Activated CD8-positive, alpha-beta T cell treated with anti-CD3 and anti-CD28 coated beads, Interleukin-2, amount 10 ng/mL, durations not matched to agents 7 days and 5 days (primary cell): ENCODE measurements at regions not wholly inside any gene's neighbourhood (a gene's known extent, or its start where the extent isn't known, plus 50 kb on each side); places are given as distances from the start of the nearest gene placed in this dataset.

Experiments
- ATAC-seq: fragments of 150-1000 bp; cut with Tn5 transposase; one replicate; pipeline ENCODE4 v1.10.0; 2021; ENCODE audit warnings: moderate library complexity
- CTCF ChIA-PET: fragments of 350-600 bp; sonication (Branson Sonifier 250); formaldehyde crosslinking; loops from one replicate; lab custom pipeline; 2021; ENCODE audit warnings: antibody characterized with exemption; lab: Charles Lee
- POLR2A ChIA-PET: fragments of 350-600 bp; sonication (Branson Sonifier 250); formaldehyde crosslinking; loops from one replicate; lab custom pipeline; 2021; ENCODE audit warnings: antibody characterized with exemption; lab: Charles Lee
- DNase-seq: peaks from one replicate; pipeline ENCODE4 v3.0.0-alpha.2; 2020
- H3K27ac Mint-ChIP-seq: one replicate; pipeline ENCODE4 v1.8.0; 2021; ENCODE audit warnings: mild to moderate bottlenecking, mixed read lengths
- H3K27me3 Mint-ChIP-seq: one replicate; pipeline ENCODE4 v1.8.0; 2021; ENCODE audit warnings: low read depth, mixed read lengths
- H3K36me3 Mint-ChIP-seq: one replicate; pipeline ENCODE4 v1.8.0; 2021; ENCODE audit warnings: low read depth, mixed read lengths
- H3K4me1 Mint-ChIP-seq: one replicate; pipeline ENCODE4 v1.8.0; 2021; ENCODE audit warnings: low read depth, mixed read lengths
- H3K4me3 Mint-ChIP-seq: one replicate; pipeline ENCODE4 v1.8.0; 2021; ENCODE audit warnings: mild to moderate bottlenecking, mixed read lengths
- H3K9me3 Mint-ChIP-seq: one replicate; pipeline ENCODE4 v1.8.0; 2022; ENCODE audit warnings: mixed read lengths; ENCODE audit not compliant: insufficient read depth

GRCh38 chr2:226364217-226364616, 435.4 kb downstream of the IRS1 start:
- ATAC-seq (no peak), DNase-seq (no peak)
- H3K4me1 Mint-ChIP-seq = no peaks in the 10 kb centered on the region
- CTCF ChIA-PET = no interaction called here
- POLR2A ChIA-PET = no interaction called here
- H3K4me3 Mint-ChIP-seq = no peak overlapping the region
- H3K27me3 Mint-ChIP-seq = no peaks in the 10 kb centered on the region
- no peak overlapping the region for H3K27ac Mint-ChIP-seq
- no peaks in the 10 kb centered on the region for H3K9me3 Mint-ChIP-seq
- no peaks in the 10 kb centered on the region for H3K36me3 Mint-ChIP-seq

GRCh38 chr2:226362980-226363379, 436.6 kb downstream of the IRS1 start:
- Mint-ChIP-seq H3K4me3 (no peak overlapping the region), H3K36me3 (no peaks in the 10 kb centered on the region), H3K27me3 (no peaks in the 10 kb centered on the region), H3K9me3 (no peaks in the 10 kb centered on the region), H3K27ac (no peak overlapping the region), H3K4me1 (no peaks in the 10 kb centered on the region)
- ChIA-PET CTCF (no interaction called here), POLR2A (no interaction called here)
- DNase-seq = no peak
- no peak for ATAC-seq

- H3K9me3 Mint-ChIP-seq = no peaks in the 10 kb centered on the region
- no peak overlapping the region for H3K4me3 Mint-ChIP-seq
- DNase-seq (no peak), ATAC-seq (no peak)
- H3K27me3 Mint-ChIP-seq = peaks cover 1% of the 10 kb centered on the region
- POLR2A ChIA-PET = no interaction called here
- CTCF ChIA-PET = no interaction called here
- H3K27ac Mint-ChIP-seq = no peak overlapping the region
- H3K4me1 Mint-ChIP-seq = no peaks in the 10 kb centered on the region
- no peaks in the 10 kb centered on the region for H3K36me3 Mint-ChIP-seq
These were observed 439.0 kb downstream of the IRS1 start for GRCh38 chr2:226360658-226361057.

GRCh38 chr2:226358688-226359087, 440.9 kb downstream of the IRS1 start:
- H3K4me3 Mint-ChIP-seq = no peak overlapping the region
- ATAC-seq (no peak), DNase-seq (no peak)
- H3K9me3 Mint-ChIP-seq = no peaks in the 10 kb centered on the region
- no peaks in the 10 kb centered on the region for H3K36me3 Mint-ChIP-seq
- no peaks in the 10 kb centered on the region for H3K4me1 Mint-ChIP-seq
- ChIA-PET POLR2A (no interaction called here), CTCF (interaction anchor here (1.9 kb wide), 1 partner anchor 16 kb away, joined by 4 read pairs; no protein-coding TSS in a partner anchor)
- H3K27ac Mint-ChIP-seq = no peak overlapping the region
- H3K27me3 Mint-ChIP-seq = peaks cover 5% of the 10 kb centered on the region

- ATAC-seq (no peak), DNase-seq (no peak)
- Mint-ChIP-seq H3K27me3 (peaks cover 5% of the 10 kb centered on the region), H3K4me3 (no peak overlapping the region), H3K36me3 (no peaks in the 10 kb centered on the region), H3K9me3 (no peaks in the 10 kb centered on the region), H3K27ac (no peak overlapping the region), H3K4me1 (no peaks in the 10 kb centered on the region)
- CTCF ChIA-PET = interaction anchor here (1.9 kb wide), 1 partner anchor 17 kb away, joined by 4 read pairs; no protein-coding TSS in a partner anchor
- POLR2A ChIA-PET = no interaction called here
These were observed 441.8 kb downstream of the IRS1 start for GRCh38 chr2:226357816-226358215.

- peaks cover 5% of the 10 kb centered on the region for H3K27me3 Mint-ChIP-seq
- no peak overlapping the region for H3K4me3 Mint-ChIP-seq
- H3K9me3 Mint-ChIP-seq = no peaks in the 10 kb centered on the region
- no peak overlapping the region for H3K27ac Mint-ChIP-seq
- H3K36me3 Mint-ChIP-seq = no peaks in the 10 kb centered on the region
- no peaks in the 10 kb centered on the region for H3K4me1 Mint-ChIP-seq
- DNase-seq = no peak
- ChIA-PET CTCF (no interaction called here), POLR2A (no interaction called here)
- ATAC-seq = no peak
These were observed 444.0 kb downstream of the IRS1 start for GRCh38 chr2:226355600-226355999.

- H3K27ac Mint-ChIP-seq = no peak overlapping the region
- POLR2A ChIA-PET = no interaction called here
- no peak for ATAC-seq
These were observed 445.2 kb downstream of the IRS1 start for GRCh38 chr2:226354434-226354833.

GRCh38 chr2:226352941-226353560, 446.6 kb downstream of the IRS1 start:
- no peaks in the 10 kb centered on the region for H3K9me3 Mint-ChIP-seq
- DNase-seq (no peak), ATAC-seq (no peak)
- no peaks in the 10 kb centered on the region for H3K36me3 Mint-ChIP-seq
- CTCF ChIA-PET = no interaction called here
- no peak overlapping the region for H3K27ac Mint-ChIP-seq
- no peaks in the 10 kb centered on the region for H3K4me1 Mint-ChIP-seq
- POLR2A ChIA-PET = no interaction called here
- peaks cover 5% of the 10 kb centered on the region for H3K27me3 Mint-ChIP-seq
- H3K4me3 Mint-ChIP-seq = no peak overlapping the region

More at GRCh38 chr2:226354434-226354833, 445.2 kb downstream of the IRS1 start:
- no peaks in the 10 kb centered on the region for H3K9me3 Mint-ChIP-seq
- no peaks in the 10 kb centered on the region for H3K4me1 Mint-ChIP-seq
- no peaks in the 10 kb centered on the region for H3K36me3 Mint-ChIP-seq
- H3K27me3 Mint-ChIP-seq = peaks cover 5% of the 10 kb centered on the region
- CTCF ChIA-PET = no interaction called here
- no peak for DNase-seq
- no peak overlapping the region for H3K4me3 Mint-ChIP-seq

GRCh38 chr2:226351711-226352110, 447.9 kb downstream of the IRS1 start:
- Mint-ChIP-seq H3K27me3 (peaks cover 5% of the 10 kb centered on the region), H3K9me3 (no peaks in the 10 kb centered on the region), H3K27ac (no peak overlapping the region), H3K36me3 (no peaks in the 10 kb centered on the region), H3K4me1 (no peaks in the 10 kb centered on the region), H3K4me3 (no peak overlapping the region)
- ATAC-seq = no peak
- no peak for DNase-seq
- ChIA-PET POLR2A (no interaction called here), CTCF (no interaction called here)

GRCh38 chr2:226339616-226340015, 460.0 kb downstream of the IRS1 start:
- ChIA-PET CTCF (no interaction called here), POLR2A (no interaction called here)
- ATAC-seq = no peak
- no peak overlapping the region for H3K27ac Mint-ChIP-seq
- H3K4me1 Mint-ChIP-seq = no peaks in the 10 kb centered on the region
- H3K9me3 Mint-ChIP-seq = no peaks in the 10 kb centered on the region
- H3K4me3 Mint-ChIP-seq = no peak overlapping the region
- peaks cover 7% of the 10 kb centered on the region for H3K27me3 Mint-ChIP-seq
- no peak for DNase-seq
- no peaks in the 10 kb centered on the region for H3K36me3 Mint-ChIP-seq

GRCh38 chr2:226338825-226339224, 460.8 kb downstream of the IRS1 start:
- ATAC-seq (no peak), DNase-seq (no peak)
- ChIA-PET POLR2A (no interaction called here), CTCF (no interaction called here)
- Mint-ChIP-seq H3K27ac (no peak overlapping the region), H3K27me3 (peaks cover 7% of the 10 kb centered on the region), H3K4me1 (no peaks in the 10 kb centered on the region), H3K4me3 (no peak overlapping the region), H3K9me3 (no peaks in the 10 kb centered on the region), H3K36me3 (no peaks in the 10 kb centered on the region)

GRCh38 chr2:226337941-226338600, 461.5 kb downstream of the IRS1 start:
- ATAC-seq = no peak
- no peak for DNase-seq
- Mint-ChIP-seq H3K27me3 (peaks cover 7% of the 10 kb centered on the region), H3K4me3 (no peak overlapping the region), H3K4me1 (no peaks in the 10 kb centered on the region), H3K27ac (no peak overlapping the region), H3K9me3 (no peaks in the 10 kb centered on the region), H3K36me3 (no peaks in the 10 kb centered on the region)
- ChIA-PET POLR2A (no interaction called here), CTCF (no interaction called here)
